GM12892 (cell line): ENCODE measurements at regions not wholly inside any gene's neighbourhood (a gene's known extent, or its start where the extent isn't known, plus 50 kb on each side); places are given as distances from the start of the nearest gene placed in this dataset.
"Not testable (repeated sequence)": the region's sequence is repeated elsewhere in the genome, so short reads cannot be mapped to it uniquely, and the experiment has no call there.

Source experiments
- DNase-seq: peaks from one replicate; pipeline ENCODE4 v3.0.0; 2011; ENCODE audit not compliant: insufficient read length
- FAIRE-seq: peaks from 2 replicates; lab custom pipeline; 2011; peaks lifted over from hg19 to GRCh38; lab: Jason Lieb, UNC
- POLR2A ChIP-seq: IDR thresholded peaks from 2 replicates; pipeline ENCODE4 v1.6.1; 2011; ENCODE audit warnings: low read depth, low read length, control low read depth
- POLR2AphosphoS5 ChIP-seq: IDR thresholded peaks from 2 replicates; pipeline ENCODE4 v1.6.1; 2011; ENCODE audit warnings: low read depth, low read length, control low read depth
- TAF1 ChIP-seq: IDR thresholded peaks from 2 replicates; pipeline ENCODE4 v1.6.1; 2011; ENCODE audit warnings: low read depth, mild to moderate bottlenecking, control low read depth, low read length, borderline replicate concordance

GRCh38 chr6:137973201-137973600, 106.1 kb downstream of the TNFAIP3 start:
- FAIRE-seq = no peak

GRCh38 chr6:137975188-137975940, 108.3 kb downstream of the TNFAIP3 start:
- FAIRE-seq = peak; percentile 79
- TF ChIP-seq POLR2A = no peak
- no peak for TF ChIP-seq TAF1
- DNase-seq = no peak

More at GRCh38 chr6:137973201-137973600, 106.1 kb downstream of the TNFAIP3 start:
- no peak for DNase-seq
- TF ChIP-seq POLR2AphosphoS5 = no peak
- no peak for TF ChIP-seq TAF1
- no peak for TF ChIP-seq POLR2A

GRCh38 chr6:137976430-137976829, 109.4 kb downstream of the TNFAIP3 start:
- FAIRE-seq (peak; percentile 9), DNase-seq (no peak)
- TF ChIP-seq TAF1 (no peak), POLR2A (no peak), POLR2AphosphoS5 (no peak)

- TF ChIP-seq TAF1 (no peak), POLR2A (no peak), POLR2AphosphoS5 (no peak)
- no peak for FAIRE-seq
- no peak for DNase-seq
Observed at GRCh38 chr6:137977206-137977605, 110.1 kb downstream of the TNFAIP3 start.

GRCh38 chr6:137977814-137978213, 110.8 kb downstream of the TNFAIP3 start:
- DNase-seq = no peak
- no peak for FAIRE-seq
- TF ChIP-seq POLR2A (no peak), POLR2AphosphoS5 (no peak), TAF1 (no peak)

- TF ChIP-seq TAF1 (no peak), POLR2AphosphoS5 (no peak), POLR2A (no peak)
- peak; percentile 30 for FAIRE-seq
- DNase-seq = no peak
Observed at GRCh38 chr6:137978252-137978896, 111.3 kb downstream of the TNFAIP3 start.

- DNase-seq, FAIRE-seq: not testable (repeated sequence)
Observed at GRCh38 chr6:137979263-137979662, 112.2 kb downstream of the TNFAIP3 start.

- no peak for FAIRE-seq
- no peak for DNase-seq
- TF ChIP-seq TAF1 = no peak
- no peak for TF ChIP-seq POLR2A
- TF ChIP-seq POLR2AphosphoS5 = no peak
Observed at GRCh38 chr6:137980777-137981176, 113.7 kb downstream of the TNFAIP3 start.

GRCh38 chr6:137981758-137982157, 114.7 kb downstream of the TNFAIP3 start:
- DNase-seq = no peak
- FAIRE-seq = no peak
- no peak for TF ChIP-seq TAF1
- TF ChIP-seq POLR2A = no peak
- no peak for TF ChIP-seq POLR2AphosphoS5

GRCh38 chr6:137982418-137983189, 115.5 kb downstream of the TNFAIP3 start:
- no peak for FAIRE-seq
- no peak for DNase-seq
- TF ChIP-seq POLR2A (no peak), POLR2AphosphoS5 (no peak), TAF1 (no peak)

- DNase-seq (no peak), FAIRE-seq (no peak)
- TF ChIP-seq POLR2AphosphoS5 (no peak), POLR2A (no peak), TAF1 (no peak)
Observed at GRCh38 chr6:137983269-137983668, 116.2 kb downstream of the TNFAIP3 start.

- no peak for FAIRE-seq
- TF ChIP-seq POLR2AphosphoS5 (no peak), POLR2A (no peak), TAF1 (no peak)
- DNase-seq = no peak
Observed at GRCh38 chr6:137989664-137990063, 117.6 kb downstream of the PERP start.

GRCh38 chr6:137995371-137995770, 111.8 kb downstream of the PERP start:
- DNase-seq (no peak), FAIRE-seq (peak; percentile 30)
- TF ChIP-seq POLR2AphosphoS5 = no peak
